ENCODE measurements at regions not wholly inside any gene's neighbourhood (a gene's known extent, or its start where the extent isn't known, plus 50 kb on each side); places are given as distances from the start of the nearest gene placed in this dataset.

DNA sequence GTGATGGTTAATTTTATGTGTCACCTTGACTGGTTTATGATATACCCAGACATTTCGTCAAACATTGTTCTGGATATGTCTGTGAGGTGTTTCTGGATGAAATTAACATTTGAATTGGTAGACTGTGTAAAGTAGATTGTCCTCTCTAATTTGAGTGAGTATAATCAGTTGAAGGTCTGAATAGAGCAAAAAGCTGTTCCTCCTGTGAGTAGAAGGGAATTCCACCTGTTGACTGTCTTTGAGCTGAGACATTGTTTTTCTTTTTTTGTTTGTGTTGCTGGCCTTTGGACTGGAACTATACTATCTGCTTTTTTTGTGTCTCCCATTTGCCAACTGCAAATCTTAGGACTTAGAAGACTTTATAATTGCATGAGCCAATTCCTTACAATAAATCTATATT, 920.9 kb upstream of the LRFN5 start:
- H3K4me3 ChIP-seq (replicated peaks in 1 of 3; ENCODE audit: low read depth in 2 of 3, low read length in 3 of 3) = no peak overlapping the region
- Mint-ChIP-seq H3K9me3 (peaks cover 0 to 5% (median 3%) of the 10 kb centered on the region in 7 donors), H3K4me1 (no peaks in the 10 kb centered on the region), H3K27ac (no peak overlapping the region), H3K4me3 (no peak overlapping the region), H3K36me3 (no peaks in the 10 kb centered on the region), H3K27me3 (ENCODE audit: low read depth in 3 of 3) (no peaks in the 10 kb centered on the region)
- no peak overlapping the region for H2AFZ ChIP-seq (ENCODE audit: insufficient read depth, low read depth, low read length, poor library complexity, severe bottlenecking)
- H4K20me1 ChIP-seq (ENCODE audit: insufficient read depth, low read length) = no peaks in the 10 kb centered on the region
- 88% methylated on average over 1 of the region's 1 CpG for WGBS (ENCODE audit: insufficient coverage)
- H3K27me3 ChIP-seq (ENCODE audit: control insufficient read depth in 2 of 2, insufficient read depth in 2 of 2, low read length in 2 of 2) = no peaks in the 10 kb centered on the region
- no peak overlapping the region for H3K9ac ChIP-seq (ENCODE audit: insufficient read depth, low read length, poor library complexity, severe bottlenecking)
- H3K4me2 ChIP-seq (replicated peaks; ENCODE audit: extremely low read depth, low read length, poor library complexity, severe bottlenecking) = no peak overlapping the region
- H3K4me1 ChIP-seq (ENCODE audit: control insufficient read depth in 1 of 2, insufficient read depth in 2 of 2, low read length in 2 of 2) = no peaks in the 10 kb centered on the region
- peaks cover 0 to 5% of the 10 kb centered on the region in 2 donors for H3K9me3 ChIP-seq (replicated peaks in 1 of 2; ENCODE audit: control insufficient read depth in 1 of 2, insufficient read depth in 1 of 2, low read length in 2 of 2)
- TF ChIP-seq, protein P1, sequence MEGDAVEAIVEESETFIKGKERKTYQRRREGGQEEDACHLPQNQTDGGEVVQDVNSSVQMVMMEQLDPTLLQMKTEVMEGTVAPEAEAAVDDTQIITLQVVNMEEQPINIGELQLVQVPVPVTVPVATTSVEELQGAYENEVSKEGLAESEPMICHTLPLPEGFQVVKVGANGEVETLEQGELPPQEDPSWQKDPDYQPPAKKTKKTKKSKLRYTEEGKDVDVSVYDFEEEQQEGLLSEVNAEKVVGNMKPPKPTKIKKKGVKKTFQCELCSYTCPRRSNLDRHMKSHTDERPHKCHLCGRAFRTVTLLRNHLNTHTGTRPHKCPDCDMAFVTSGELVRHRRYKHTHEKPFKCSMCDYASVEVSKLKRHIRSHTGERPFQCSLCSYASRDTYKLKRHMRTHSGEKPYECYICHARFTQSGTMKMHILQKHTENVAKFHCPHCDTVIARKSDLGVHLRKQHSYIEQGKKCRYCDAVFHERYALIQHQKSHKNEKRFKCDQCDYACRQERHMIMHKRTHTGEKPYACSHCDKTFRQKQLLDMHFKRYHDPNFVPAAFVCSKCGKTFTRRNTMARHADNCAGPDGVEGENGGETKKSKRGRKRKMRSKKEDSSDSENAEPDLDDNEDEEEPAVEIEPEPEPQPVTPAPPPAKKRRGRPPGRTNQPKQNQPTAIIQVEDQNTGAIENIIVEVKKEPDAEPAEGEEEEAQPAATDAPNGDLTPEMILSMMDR (IDR thresholded peaks at IDR 0.05) = no peak
- H3K79me2 ChIP-seq (ENCODE audit: insufficient read depth, low read length) = no peaks in the 10 kb centered on the region
- H3K36me3 ChIP-seq (replicated peaks in 1 of 2; ENCODE audit: control insufficient read depth in 1 of 2, insufficient read depth in 2 of 2, low read length in 2 of 2) = no peaks in the 10 kb centered on the region
- no peak overlapping the region for H3K27ac ChIP-seq (ENCODE audit: low read depth in 1 of 2, low read length in 2 of 2)
- intact Hi-C loops (cut with micrococcal nuclease) = no loop called here
- no peak for DNase-seq

DNA sequence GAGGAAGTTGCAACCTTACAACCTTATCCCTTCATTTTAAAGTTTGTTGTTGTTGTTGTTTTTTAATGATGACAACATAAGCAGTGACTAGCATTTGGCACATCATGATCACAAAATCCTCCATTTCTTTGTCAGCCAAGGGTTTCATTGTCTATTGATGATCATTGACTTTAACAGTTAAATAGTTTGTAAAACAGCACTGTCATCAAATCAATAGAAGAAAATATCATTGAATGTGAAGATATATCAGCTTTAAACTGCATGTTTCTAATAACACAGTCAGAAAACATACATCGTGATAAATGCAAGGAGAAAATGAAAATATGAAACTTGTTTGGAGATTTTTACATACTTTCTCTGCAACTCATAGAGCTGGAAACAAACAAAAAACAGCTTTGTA, 922.3 kb upstream of the LRFN5 start:
- no peaks in the 10 kb centered on the region for H3K4me1 Mint-ChIP-seq
- no peak overlapping the region for H3K27ac ChIP-seq (ENCODE audit: low read depth in 1 of 2, low read length in 2 of 2)

More for the DNA sequence above, 922.3 kb upstream of the LRFN5 start:
- Histone ChIP-seq H3K9ac (ENCODE audit: insufficient read depth, low read length, poor library complexity, severe bottlenecking) (no peak overlapping the region), H4K20me1 (ENCODE audit: insufficient read depth, low read length) (no peaks in the 10 kb centered on the region), H3K4me3 (replicated peaks in 1 of 3; ENCODE audit: low read depth in 2 of 3, low read length in 3 of 3) (no peak overlapping the region), H3K4me1 (ENCODE audit: control insufficient read depth in 1 of 2, insufficient read depth in 2 of 2, low read length in 2 of 2) (no peaks in the 10 kb centered on the region), H3K79me2 (ENCODE audit: insufficient read depth, low read length) (no peaks in the 10 kb centered on the region), H3K27me3 (ENCODE audit: control insufficient read depth in 2 of 2, insufficient read depth in 2 of 2, low read length in 2 of 2) (no peaks in the 10 kb centered on the region), H2AFZ (ENCODE audit: insufficient read depth, low read depth, low read length, poor library complexity, severe bottlenecking) (no peak overlapping the region), H3K4me2 (replicated peaks; ENCODE audit: extremely low read depth, low read length, poor library complexity, severe bottlenecking) (no peak overlapping the region), H3K36me3 (replicated peaks in 1 of 2; ENCODE audit: control insufficient read depth in 1 of 2, insufficient read depth in 2 of 2, low read length in 2 of 2) (no peaks in the 10 kb centered on the region), H3K9me3 (replicated peaks in 1 of 2; ENCODE audit: control insufficient read depth in 1 of 2, insufficient read depth in 1 of 2, low read length in 2 of 2) (peaks cover 0 to 5% of the 10 kb centered on the region in 2 donors)
- Mint-ChIP-seq H3K4me3 (no peak overlapping the region), H3K27me3 (ENCODE audit: low read depth in 3 of 3) (no peaks in the 10 kb centered on the region), H3K9me3 (peaks cover 0 to 6% (median 3%) of the 10 kb centered on the region in 7 donors), H3K36me3 (no peaks in the 10 kb centered on the region), H3K27ac (no peak overlapping the region)
- TF ChIP-seq, protein P1 (IDR thresholded peaks at IDR 0.05) = no peak
- no CpG with 5 or more reads among the region's 1 CpG for WGBS (ENCODE audit: insufficient coverage)
- intact Hi-C loops (cut with micrococcal nuclease) = no loop called here
- no peak for DNase-seq
